RWPE2 (cell line): ENCODE measurements at regions not wholly inside any gene's neighbourhood (a gene's known extent, or its start where the extent isn't known, plus 50 kb on each side); places are given as distances from the start of the nearest gene placed in this dataset.

Experiments
- ATAC-seq: fragments of 200-7000 bp; cut with Tn5 transposase; 3 replicates; pipeline ENCODE4 v1.9.1; 2021; ENCODE audit warnings: low read depth
- DNase-seq: peaks from one replicate; pipeline ENCODE4 v3.0.0-alpha.2; 2020; ENCODE audit warnings: low spot score
- H3K27ac ChIP-seq: fragments of 450-650 bp; 2 replicates; pipeline ENCODE4 v1.5.1; 2017; ENCODE audit warnings: mild to moderate bottlenecking; ENCODE audit not compliant: poor library complexity, severe bottlenecking
- H3K27me3 ChIP-seq: fragments of 250-450 bp; sonication (Bioruptor Pico); 2 replicates; pipeline ENCODE4 v1.5.1; 2021; ENCODE audit warnings: mild to moderate bottlenecking, moderate library complexity; ENCODE audit not compliant: insufficient read depth, poor library complexity, severe bottlenecking
- H3K36me3 ChIP-seq: fragments of 250-450 bp; sonication (Bioruptor Pico); 2 replicates; pipeline ENCODE4 v1.5.1; 2020; ENCODE audit warnings: low read depth, mild to moderate bottlenecking, moderate library complexity
- H3K4me1 ChIP-seq: fragments of 250-450 bp; sonication (Bioruptor Pico); 2 replicates; pipeline ENCODE4 v1.5.1; 2021; ENCODE audit warnings: mild to moderate bottlenecking, moderate library complexity; ENCODE audit not compliant: insufficient read depth, poor library complexity, severe bottlenecking
- H3K4me3 ChIP-seq: fragments of 250-450 bp; sonication (Bioruptor Pico); 2 replicates; pipeline ENCODE4 v1.5.1; 2021; ENCODE audit warnings: mild to moderate bottlenecking, moderate library complexity; ENCODE audit not compliant: severe bottlenecking
- H3K9me3 ChIP-seq: fragments of 250-450 bp; sonication (Bioruptor Pico); 2 replicates; pipeline ENCODE4 v1.5.1; 2021; ENCODE audit warnings: mild to moderate bottlenecking, moderate library complexity; ENCODE audit not compliant: severe bottlenecking
- CTCF ChIP-seq: fragments of 450-650 bp; IDR thresholded peaks from one replicate; pipeline ENCODE4 v1.5.1; 2017; ENCODE audit warnings: mild to moderate bottlenecking, moderate library complexity; ENCODE audit not compliant: poor library complexity, severe bottlenecking

- no peaks in the 10 kb centered on the region for H3K27me3 ChIP-seq
- no peak overlapping the region for H3K27ac ChIP-seq
- DNase-seq (no peak), ATAC-seq (no peak)
- H3K36me3 ChIP-seq, result no peaks in the 10 kb centered on the region
- no peak for TF ChIP-seq CTCF
- H3K4me3 ChIP-seq, result no peak overlapping the region
- no peaks in the 10 kb centered on the region for H3K9me3 ChIP-seq
- H3K4me1 ChIP-seq, result no peaks in the 10 kb centered on the region
Measured at GRCh38 chr11:79920480-79920879, 479.6 kb upstream of the TENM4 start.

GRCh38 chr11:79919350-79919749 is 478.5 kb upstream of the TENM4 start:
- Histone ChIP-seq H3K27ac (no peak overlapping the region), H3K4me1 (no peaks in the 10 kb centered on the region), H3K9me3 (no peaks in the 10 kb centered on the region), H3K27me3 (no peaks in the 10 kb centered on the region), H3K4me3 (no peak overlapping the region), H3K36me3 (no peaks in the 10 kb centered on the region)
- ATAC-seq (no peak), DNase-seq (no peak)
- TF ChIP-seq CTCF, result no peak

- no peaks in the 10 kb centered on the region for H3K36me3 ChIP-seq
Measured at GRCh38 chr11:79918846-79919245, 478.0 kb upstream of the TENM4 start.

GRCh38 chr11:79906164-79906563 is 465.3 kb upstream of the TENM4 start:
- H3K9me3 ChIP-seq, result no peaks in the 10 kb centered on the region
- DNase-seq, result no peak
- H3K36me3 ChIP-seq, result no peaks in the 10 kb centered on the region
- H3K4me3 ChIP-seq, result no peak overlapping the region
- H3K4me1 ChIP-seq, result no peaks in the 10 kb centered on the region
- H3K27me3 ChIP-seq, result no peaks in the 10 kb centered on the region
- H3K27ac ChIP-seq, result no peak overlapping the region
- no peak for ATAC-seq
- TF ChIP-seq CTCF, result no peak

More at GRCh38 chr11:79918846-79919245, 478.0 kb upstream of the TENM4 start:
- Histone ChIP-seq H3K4me1 (no peaks in the 10 kb centered on the region), H3K27ac (no peak overlapping the region), H3K27me3 (no peaks in the 10 kb centered on the region), H3K4me3 (no peak overlapping the region), H3K9me3 (no peaks in the 10 kb centered on the region)
- ATAC-seq, result no peak
- no peak for DNase-seq
- TF ChIP-seq CTCF, result no peak

- TF ChIP-seq CTCF, result no peak
- no peak overlapping the region for H3K4me3 ChIP-seq
- H3K4me1 ChIP-seq, result no peaks in the 10 kb centered on the region
- H3K36me3 ChIP-seq, result no peaks in the 10 kb centered on the region
- no peaks in the 10 kb centered on the region for H3K27me3 ChIP-seq
- ATAC-seq, result peak; percentile 21; the same call in 1 of the 3 replicates
- DNase-seq, result no peak
- H3K9me3 ChIP-seq, result no peaks in the 10 kb centered on the region
- no peak overlapping the region for H3K27ac ChIP-seq
Measured at GRCh38 chr11:79902493-79902892, 461.7 kb upstream of the TENM4 start.
